ENCODE measurements at regions not wholly inside any gene's neighbourhood (a gene's known extent, or its start where the extent isn't known, plus 50 kb on each side); places are given as distances from the start of the nearest gene placed in this dataset.

GRCh38 chr2:238793306-238793705 is 54.6 kb upstream of the TWIST2 start:
- DNase-seq (ENCODE audit: low read depth): no peak

DNA sequence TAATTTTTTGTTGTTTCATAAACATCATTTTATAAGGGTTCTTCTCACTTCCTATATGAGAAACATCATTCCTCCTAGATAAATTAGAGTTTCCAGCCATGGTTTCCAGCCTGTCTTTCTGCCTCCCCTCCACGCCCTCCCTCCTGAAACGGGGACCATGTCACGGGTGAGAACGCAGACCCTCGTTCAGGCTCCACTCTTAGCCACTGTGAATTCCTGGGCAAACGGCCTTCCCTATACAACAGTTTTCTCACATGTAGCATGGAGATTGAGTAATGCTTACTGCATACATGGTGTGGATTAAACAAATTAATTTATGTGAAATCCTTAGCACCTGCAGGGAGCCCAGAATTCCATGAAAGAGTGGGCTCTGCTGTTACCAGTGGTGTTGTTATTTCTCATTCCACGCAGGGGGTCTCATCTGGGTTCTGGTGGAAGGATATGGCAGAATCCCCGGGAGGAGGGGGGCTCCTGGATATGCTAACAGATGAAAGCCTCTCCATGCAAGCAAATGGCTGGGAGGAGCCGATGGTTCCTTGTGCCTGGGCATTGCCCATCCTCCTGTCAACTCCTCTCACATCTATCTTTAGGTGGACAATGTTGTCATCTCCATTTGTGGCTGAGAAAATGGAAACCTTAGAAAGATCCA is 54.0 kb upstream of the TWIST2 start:
- DNase-seq (ENCODE audit: low read depth): no peak

GRCh38 chr2:238796223-238796885 is 51.5 kb upstream of the TWIST2 start:
- no peak for DNase-seq (ENCODE audit: low read depth)

DNA sequence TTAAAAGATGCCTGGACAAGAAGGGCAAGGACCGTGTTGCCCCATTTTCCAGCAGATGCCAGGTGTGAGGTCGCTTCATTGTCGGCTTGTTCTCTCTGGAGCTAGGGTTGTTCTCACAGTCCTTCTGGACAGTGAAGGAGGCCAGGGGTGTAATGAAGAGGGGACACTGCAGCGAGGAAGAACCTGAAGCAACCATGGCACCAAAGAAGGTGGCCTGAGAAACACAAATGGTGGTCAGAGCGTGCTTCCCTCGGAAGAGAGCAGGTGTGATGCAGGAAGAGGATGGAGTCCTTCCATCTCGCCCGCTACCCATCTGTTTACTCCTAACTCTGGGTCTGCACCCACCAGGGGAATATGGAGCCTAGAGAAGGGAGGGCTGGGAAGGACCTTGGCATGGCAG is 50.3 kb upstream of the TWIST2 start:
- DNase-seq (ENCODE audit: low read depth): no peak

Data from HS-27A (cell line).